Trophoblast cell (in vitro differentiated cells and primary cell): ENCODE measurements at regions not wholly inside any gene's neighbourhood (a gene's known extent, or its start where the extent isn't known, plus 50 kb on each side); places are given as distances from the start of the nearest gene placed in this dataset.

Experiments used
- DNase-seq, 2 donors: peaks; one replicate each; pipeline ENCODE4 v3.0.0-alpha.2; 2016
- H2AFZ ChIP-seq: 2 replicates; pipeline ENCODE4 v1.6.1; 2013; ENCODE audit warnings: low read length, moderate library complexity, mild to moderate bottlenecking; ENCODE audit not compliant: insufficient read depth, poor library complexity
- H2AK5ac ChIP-seq: 2 replicates; pipeline ENCODE4 v1.6.1; 2013; ENCODE audit warnings: mild to moderate bottlenecking, low read length
- H2BK120ac ChIP-seq: 2 replicates; pipeline ENCODE4 v1.6.1; 2013; ENCODE audit warnings: low read length, mild to moderate bottlenecking, moderate library complexity; ENCODE audit not compliant: insufficient read depth, poor library complexity
- H2BK12ac ChIP-seq: 2 replicates; pipeline ENCODE4 v1.6.1; 2013; ENCODE audit warnings: mild to moderate bottlenecking, low read length, moderate library complexity
- H2BK5ac ChIP-seq: 2 replicates; pipeline ENCODE4 v1.6.1; 2013; ENCODE audit warnings: low read length, low read depth, moderate library complexity, mild to moderate bottlenecking; ENCODE audit not compliant: poor library complexity
- H3K14ac ChIP-seq: 2 replicates; pipeline ENCODE4 v1.6.1; 2013; ENCODE audit warnings: mild to moderate bottlenecking, low read length
- H3K18ac ChIP-seq: 2 replicates; pipeline ENCODE4 v1.6.1; 2013; ENCODE audit warnings: mild to moderate bottlenecking, low read length
- H3K23ac ChIP-seq: 2 replicates; pipeline ENCODE4 v1.6.1; 2013; ENCODE audit warnings: low read length
- H3K27ac ChIP-seq: 2 replicates; pipeline ENCODE4 v1.5.1; 2013; ENCODE audit warnings: low read depth, mild to moderate bottlenecking, inconsistent platforms, low read length, moderate library complexity
- H3K27me3 ChIP-seq: 2 replicates; pipeline ENCODE4 v1.6.1; 2013; ENCODE audit warnings: inconsistent platforms, mild to moderate bottlenecking, low read length, moderate library complexity; ENCODE audit not compliant: insufficient read depth
- H3K36me3 ChIP-seq, 2 experiments: 1 replicate in 1 of 2; 2 replicates in 1 of 2; pipeline ENCODE4 v1.6.1; 2013; ENCODE audit warnings: low read length in 2 of 2, mild to moderate bottlenecking in 2 of 2, moderate library complexity in 1 of 2; ENCODE audit not compliant: insufficient read depth in 2 of 2, control insufficient read depth in 1 of 2
- H3K4ac ChIP-seq: 2 replicates; pipeline ENCODE4 v1.6.1; 2013; ENCODE audit warnings: low read depth, mild to moderate bottlenecking, low read length, moderate library complexity
- H3K4me1 ChIP-seq, 2 experiments: 1 replicate in 1 of 2; 2 replicates in 1 of 2; pipeline ENCODE4 v1.6.1; 2013; ENCODE audit warnings: low read length in 2 of 2, mild to moderate bottlenecking in 2 of 2, moderate library complexity in 1 of 2; ENCODE audit not compliant: insufficient read depth in 2 of 2, control insufficient read depth in 1 of 2
- H3K4me2 ChIP-seq: 2 replicates; pipeline ENCODE4 v1.6.1; 2013; ENCODE audit warnings: inconsistent platforms, mild to moderate bottlenecking, low read length, moderate library complexity
- H3K4me3 ChIP-seq: 2 replicates; pipeline ENCODE4 v1.5.1; 2013; ENCODE audit warnings: mild to moderate bottlenecking, low read depth, low read length, inconsistent platforms
- H3K79me1 ChIP-seq: one replicate; pipeline ENCODE4 v1.6.1; 2013; ENCODE audit warnings: low read length
- H3K79me2 ChIP-seq: 2 replicates; pipeline ENCODE4 v1.6.1; 2013; ENCODE audit warnings: low read length, mild to moderate bottlenecking; ENCODE audit not compliant: control insufficient read depth, insufficient read depth, poor library complexity
- H3K9ac ChIP-seq: 2 replicates; pipeline ENCODE4 v1.6.1; 2013; ENCODE audit warnings: mild to moderate bottlenecking, low read length
- H3K9me3 ChIP-seq: 2 replicates; pipeline ENCODE4 v1.6.1; 2013; ENCODE audit warnings: low read depth, mild to moderate bottlenecking, control low read depth, inconsistent platforms, low read length; ENCODE audit not compliant: insufficient read depth
- H4K12ac ChIP-seq: 2 replicates; pipeline ENCODE4 v1.6.1; 2013; ENCODE audit warnings: low read depth, mild to moderate bottlenecking, low read length, moderate library complexity
- H4K8ac ChIP-seq: 2 replicates; pipeline ENCODE4 v1.6.1; 2013; ENCODE audit warnings: low read depth, mild to moderate bottlenecking, low read length, moderate library complexity
- H4K91ac ChIP-seq: one replicate; pipeline ENCODE4 v1.6.1; 2013; ENCODE audit warnings: low read depth, mild to moderate bottlenecking, low read length, moderate library complexity
- WGBS: extraction: QIAGEN DNeasy Blood & Tissue Kit; methylation state at CpG from one replicate; pipeline ENCODE4 v1.1.7; 2013; ENCODE audit warnings: missing lambda C conversion rate; ENCODE audit not compliant: insufficient read length, insufficient coverage; ENCODE audit errors: extremely low coverage; 5-methylcytosine and 5-hydroxymethylcytosine counted together

DNA sequence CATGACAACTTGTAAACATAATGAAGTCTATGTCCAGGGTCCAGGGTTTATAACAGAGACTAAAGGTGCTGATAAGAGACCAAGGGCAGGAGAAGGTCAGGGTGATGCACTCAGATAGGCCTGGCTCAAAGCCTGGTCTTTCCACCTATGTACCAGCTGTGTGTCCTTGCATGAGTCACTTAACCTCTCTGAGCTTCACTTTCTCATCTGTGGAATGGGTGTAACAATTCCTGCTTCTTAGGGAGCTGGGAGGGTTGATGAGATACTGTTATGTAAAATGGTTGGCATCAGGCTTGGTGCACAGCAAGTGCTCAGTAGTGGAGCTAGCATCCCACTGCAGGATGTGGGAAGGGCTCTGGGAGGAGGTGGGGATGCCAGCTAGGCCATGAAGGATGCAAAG lies 143.7 kb upstream of the CSF3R start:
- Histone ChIP-seq H2BK5ac (no peak overlapping the region), H3K79me1 (no peaks in the 10 kb centered on the region), H3K27ac (no peak overlapping the region), H3K23ac (no peak overlapping the region), H3K4me1 (no peaks in the 10 kb centered on the region), H3K27me3 (no peaks in the 10 kb centered on the region), H3K9me3 (peaks cover 2% of the 10 kb centered on the region), H4K8ac (no peak overlapping the region), H3K4me3 (no peak overlapping the region), H2AFZ (no peak overlapping the region), H4K12ac (no peak overlapping the region), H3K4me2 (no peak overlapping the region), H3K4ac (no peak overlapping the region), H3K18ac (no peak overlapping the region), H3K9ac (no peak overlapping the region), H4K91ac (no peak overlapping the region), H3K36me3 (no peaks in the 10 kb centered on the region), H3K14ac (no peak overlapping the region), H2AK5ac (no peak overlapping the region), H2BK120ac (no peak overlapping the region), H3K79me2 (no peaks in the 10 kb centered on the region), H2BK12ac (no peak overlapping the region)
- DNase-seq: no peak

DNA sequence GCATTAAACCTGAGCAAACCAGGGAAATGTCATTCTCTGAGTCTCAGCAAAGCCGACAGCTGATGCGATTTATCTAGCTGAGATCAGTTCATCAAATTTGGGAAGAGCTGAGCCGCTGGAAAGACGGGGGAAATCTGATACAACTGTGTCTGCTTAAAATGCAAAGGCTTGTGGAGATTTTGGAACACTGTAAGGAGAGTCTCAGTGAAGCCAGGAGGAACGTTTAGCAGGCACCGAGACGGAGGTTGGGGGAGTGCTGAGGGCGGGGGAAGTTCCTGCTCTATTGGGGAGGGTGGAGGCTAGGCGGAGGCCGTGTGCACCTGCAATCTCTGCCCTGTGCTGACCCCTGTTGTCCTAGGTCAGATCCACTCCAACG lies 143.2 kb upstream of the CSF3R start:
- no peak overlapping the region for H3K23ac ChIP-seq
- no peaks in the 10 kb centered on the region for H3K79me1 ChIP-seq
- H4K91ac ChIP-seq: no peak overlapping the region
- H3K18ac ChIP-seq: no peak overlapping the region
- no peak overlapping the region for H2BK120ac ChIP-seq
- no peak overlapping the region for H2AK5ac ChIP-seq
- no peak overlapping the region for H4K12ac ChIP-seq
- no peak overlapping the region for H3K4me3 ChIP-seq
- no peak overlapping the region for H2BK12ac ChIP-seq
- no peaks in the 10 kb centered on the region for H3K27me3 ChIP-seq
- H3K79me2 ChIP-seq: no peaks in the 10 kb centered on the region
- no peak overlapping the region for H2AFZ ChIP-seq
- no peak overlapping the region for H3K14ac ChIP-seq
- H3K9me3 ChIP-seq: peaks cover 4% of the 10 kb centered on the region
- no peak for DNase-seq
- H3K9ac ChIP-seq: no peak overlapping the region
- no peak overlapping the region for H4K8ac ChIP-seq
- WGBS: no CpG with 5 or more reads among the region's 11 CpGs
- H3K27ac ChIP-seq: no peak overlapping the region
- H3K36me3 ChIP-seq: no peaks in the 10 kb centered on the region
- H2BK5ac ChIP-seq: no peak overlapping the region
- H3K4me2 ChIP-seq: no peak overlapping the region
- no peaks in the 10 kb centered on the region for H3K4me1 ChIP-seq
- H3K4ac ChIP-seq: no peak overlapping the region

DNA sequence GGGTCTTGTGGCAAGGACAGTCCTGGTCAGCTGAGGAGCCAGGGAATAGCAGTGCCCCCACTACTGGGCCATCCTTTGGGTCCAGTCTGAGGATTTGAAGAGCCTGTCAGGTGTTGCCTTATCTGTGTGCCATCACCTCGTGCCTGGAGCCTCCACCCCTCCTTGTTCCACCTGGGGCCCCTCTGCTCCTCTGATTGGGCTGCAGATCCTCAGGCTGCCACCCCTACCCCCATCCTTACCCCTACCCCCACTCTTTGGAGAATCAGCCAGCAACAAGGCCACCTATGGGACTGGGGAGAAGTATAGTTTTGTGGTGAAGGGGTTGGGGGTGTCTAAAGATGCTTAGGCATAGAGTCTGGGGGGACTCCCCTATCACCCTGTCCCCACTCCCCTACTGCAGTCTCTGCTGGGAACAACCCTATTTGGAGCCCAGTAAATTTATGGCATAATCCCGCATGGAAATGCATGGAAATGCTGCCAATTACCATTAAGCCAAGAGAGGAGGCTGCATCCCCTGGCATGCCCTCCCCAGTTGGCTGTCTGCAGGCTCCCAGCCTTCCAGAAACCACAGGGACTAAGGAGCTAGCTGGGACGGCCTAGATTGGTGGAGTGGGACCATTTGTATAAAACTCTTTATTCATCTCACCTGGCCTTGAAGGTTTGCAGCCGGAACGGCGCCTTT lies 142.7 kb upstream of the CSF3R start:
- Histone ChIP-seq H2AK5ac (no peak overlapping the region), H3K79me2 (no peaks in the 10 kb centered on the region), H3K9me3 (peaks cover 4% of the 10 kb centered on the region), H3K4me1 (no peaks in the 10 kb centered on the region), H3K36me3 (no peaks in the 10 kb centered on the region), H3K14ac (no peak overlapping the region), H3K79me1 (no peaks in the 10 kb centered on the region), H2BK120ac (no peak overlapping the region), H3K27ac (no peak overlapping the region), H4K91ac (no peak overlapping the region), H3K4me2 (no peak overlapping the region), H3K27me3 (no peaks in the 10 kb centered on the region), H4K8ac (no peak overlapping the region), H2BK5ac (no peak overlapping the region), H3K9ac (no peak overlapping the region), H3K4ac (no peak overlapping the region), H2BK12ac (no peak overlapping the region), H4K12ac (no peak overlapping the region), H3K18ac (no peak overlapping the region), H2AFZ (no peak overlapping the region), H3K4me3 (peak overlapping the region; percentile 37), H3K23ac (no peak overlapping the region)
- WGBS: no CpG with 5 or more reads among the region's 6 CpGs
- no peak for DNase-seq

- Histone ChIP-seq H3K4me2 (no peak overlapping the region), H2AK5ac (no peak overlapping the region), H3K27me3 (no peaks in the 10 kb centered on the region), H3K9ac (no peak overlapping the region), H2BK5ac (no peak overlapping the region), H3K18ac (no peak overlapping the region), H2BK12ac (no peak overlapping the region), H4K91ac (no peak overlapping the region), H4K8ac (no peak overlapping the region), H3K14ac (no peak overlapping the region), H2BK120ac (no peak overlapping the region), H3K27ac (no peak overlapping the region), H3K23ac (no peak overlapping the region), H3K36me3 (no peaks in the 10 kb centered on the region), H3K79me2 (no peaks in the 10 kb centered on the region), H2AFZ (no peak overlapping the region), H4K12ac (no peak overlapping the region), H3K79me1 (no peaks in the 10 kb centered on the region), H3K4me1 (no peaks in the 10 kb centered on the region), H3K9me3 (peaks cover 7% of the 10 kb centered on the region), H3K4ac (no peak overlapping the region), H3K4me3 (no peak overlapping the region)
- DNase-seq: no peak
- WGBS: no CpG with 5 or more reads among the region's 2 CpGs
These were observed 141.8 kb upstream of the CSF3R start for GRCh38 chr1:36624466-36624865.
